ENCODE measurements at regions not wholly inside any gene's neighbourhood (a gene's known extent, or its start where the extent isn't known, plus 50 kb on each side); places are given as distances from the start of the nearest gene placed in this dataset.

- H3K9me3 ChIP-seq = no peaks in the 10 kb centered on the region
- no peaks in the 10 kb centered on the region for H3K4me1 ChIP-seq
- 33 to 73% methylated on average over 1 to 7 of the region's 7 CpGs for WGBS, 2 donors (ENCODE audit: low coverage in 1 of 2)
- in situ Hi-C loops (cut with MboI; ENCODE audit: low pct_ligation_motif_present in 1 of 4, low pct_unique_long_range_greater_than_20kb in 1 of 4, low sequenced_read_pairs in 3 of 4) (no loop called here), intact Hi-C loops (cut with DNase I; ENCODE audit: low total_unique reads) (no loop called here)
- H3K4me3 ChIP-seq = no peak overlapping the region
- H3K27ac ChIP-seq = no peak overlapping the region
- no peak for DNase-seq
- no peaks in the 10 kb centered on the region for H3K36me3 ChIP-seq
- no peak for TF ChIP-seq POLR2A (IDR thresholded peaks at IDR 0.05)
- no peak for TF ChIP-seq POLR2AphosphoS5 (IDR thresholded peaks at IDR 0.05)
- no peak for TF ChIP-seq EP300 (IDR thresholded peaks at IDR 0.05; ENCODE audit: low read depth)
- no peak for TF ChIP-seq CTCF (IDR thresholded peaks at IDR 0.05)
- no peaks in the 10 kb centered on the region for H3K27me3 ChIP-seq
Observed at GRCh38 chr4:133996431-133997121, 205.0 kb downstream of the PABPC4L start.

DNA sequence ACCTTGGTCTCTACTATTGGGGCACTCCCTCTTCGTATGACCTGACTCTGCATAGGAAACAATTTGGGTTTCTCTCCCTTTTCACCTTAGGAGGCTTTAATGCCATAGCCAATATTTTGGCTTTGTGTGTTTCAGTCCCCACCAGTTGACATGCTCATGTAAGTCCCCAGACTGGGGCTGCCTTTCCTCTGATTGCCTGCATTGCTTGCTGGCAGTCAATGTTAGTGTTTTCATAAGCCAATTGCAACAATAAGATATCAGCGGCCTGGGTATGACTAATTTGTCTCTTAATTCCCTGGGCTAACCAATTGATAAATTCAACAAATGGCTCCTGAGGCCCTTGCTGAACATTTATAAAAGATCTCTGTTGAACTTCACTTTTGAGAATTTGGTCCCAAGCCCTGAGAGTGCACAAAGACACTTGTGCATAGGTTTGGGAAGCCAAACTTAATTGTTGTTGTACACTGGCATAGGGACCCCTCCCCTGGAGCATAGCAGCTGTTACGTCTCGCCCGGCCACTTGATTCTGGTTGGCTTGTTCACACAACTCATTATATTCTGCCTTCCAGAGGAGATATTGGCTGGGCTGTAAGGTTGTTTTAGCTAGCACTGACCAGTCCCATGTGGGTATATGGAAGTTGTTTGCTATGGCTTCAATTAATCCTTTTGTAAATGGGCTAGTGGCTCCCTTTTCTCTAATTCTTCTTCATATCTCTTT, 206.2 kb downstream of the PABPC4L start:
- no peaks in the 10 kb centered on the region for H3K36me3 ChIP-seq
- no peak overlapping the region for H3K4me3 ChIP-seq
- H3K27ac ChIP-seq = no peak overlapping the region
- WGBS, 2 donors (ENCODE audit: low coverage in 1 of 2) = 86% methylated on average over 2 to 5 of the region's 5 CpGs
- intact Hi-C loops (cut with DNase I; ENCODE audit: low total_unique reads) = no loop called here
- H3K27me3 ChIP-seq = no peaks in the 10 kb centered on the region
- in situ Hi-C loops (cut with MboI; ENCODE audit: low pct_ligation_motif_present in 1 of 4, low pct_unique_long_range_greater_than_20kb in 1 of 4, low sequenced_read_pairs in 3 of 4) = no loop called here
- H3K9me3 ChIP-seq = no peaks in the 10 kb centered on the region
- H3K4me1 ChIP-seq = no peaks in the 10 kb centered on the region
- DNase-seq = no peak
- TF ChIP-seq POLR2A (IDR thresholded peaks at IDR 0.05) (no peak), EP300 (IDR thresholded peaks at IDR 0.05; ENCODE audit: low read depth) (no peak), POLR2AphosphoS5 (IDR thresholded peaks at IDR 0.05) (no peak), CTCF (IDR thresholded peaks at IDR 0.05) (no peak)

GRCh38 chr4:133982533-133983224, 218.9 kb downstream of the PABPC4L start:
- Histone ChIP-seq H3K9me3 (no peaks in the 10 kb centered on the region), H3K4me3 (no peak overlapping the region), H3K4me1 (no peaks in the 10 kb centered on the region), H3K27ac (no peak overlapping the region), H3K36me3 (no peaks in the 10 kb centered on the region), H3K27me3 (no peaks in the 10 kb centered on the region)
- intact Hi-C loops (cut with DNase I; ENCODE audit: low total_unique reads) = no loop called here
- 6 to 10% methylated on average over 1 of the region's 1 CpG for WGBS, 2 donors (ENCODE audit: low coverage in 1 of 2)
- DNase-seq = no peak
- in situ Hi-C loops (cut with MboI; ENCODE audit: low pct_ligation_motif_present in 1 of 4, low pct_unique_long_range_greater_than_20kb in 1 of 4, low sequenced_read_pairs in 3 of 4) = no loop called here
- TF ChIP-seq CTCF (IDR thresholded peaks at IDR 0.05) = no peak
- no peak for TF ChIP-seq POLR2AphosphoS5 (IDR thresholded peaks at IDR 0.05)
- no peak for TF ChIP-seq POLR2A (IDR thresholded peaks at IDR 0.05)
- TF ChIP-seq EP300 (IDR thresholded peaks at IDR 0.05; ENCODE audit: low read depth) = no peak

GRCh38 chr4:133981327-133981726, 220.3 kb downstream of the PABPC4L start:
- Histone ChIP-seq H3K4me1 (no peaks in the 10 kb centered on the region), H3K4me3 (no peak overlapping the region), H3K27me3 (no peaks in the 10 kb centered on the region), H3K36me3 (no peaks in the 10 kb centered on the region), H3K27ac (no peak overlapping the region), H3K9me3 (no peaks in the 10 kb centered on the region)
- WGBS, 2 donors (ENCODE audit: low coverage in 1 of 2) = 66 to 76% methylated on average over 2 of the region's 2 CpGs
- intact Hi-C loops (cut with DNase I; ENCODE audit: low total_unique reads) (no loop called here), in situ Hi-C loops (cut with MboI; ENCODE audit: low pct_ligation_motif_present in 1 of 4, low pct_unique_long_range_greater_than_20kb in 1 of 4, low sequenced_read_pairs in 3 of 4) (no loop called here)
- TF ChIP-seq EP300 (IDR thresholded peaks at IDR 0.05; ENCODE audit: low read depth) (no peak), POLR2AphosphoS5 (IDR thresholded peaks at IDR 0.05) (no peak), CTCF (IDR thresholded peaks at IDR 0.05) (no peak), POLR2A (IDR thresholded peaks at IDR 0.05) (no peak)
- no peak for DNase-seq
